Body of pancreas (tissue), 4 donors: ENCODE measurements at regions not wholly inside any gene's neighbourhood (a gene's known extent, or its start where the extent isn't known, plus 50 kb on each side); places are given as distances from the start of the nearest gene placed in this dataset.
A peak's percentile ranks its signal among the peaks of the same experiment; 100 is the strongest.

ENCODE experiments used
- ATAC-seq: fragments of 150-250 bp; one replicate; pipeline ENCODE4 v1.9.1; 2016
- DNase-seq, 4 donors: peaks; one replicate each; pipeline ENCODE4 v3.0.0-alpha.2; 2019
- H3K27ac ChIP-seq, 4 donors: fragments of 200-600 bp; sonication (generic); 1 replicate in 3 of 4; 2 replicates in 1 of 4; pipeline versions ENCODE4 v1.5.1 to v1.6.1; 2016 to 2019; ENCODE audit warnings: mild to moderate bottlenecking in 1 of 4, mixed read lengths in 1 of 4, moderate library complexity in 1 of 4
- H3K27me3 ChIP-seq, 2 donors: fragments of 200-600 bp; sonication (generic); one replicate each; pipeline ENCODE4 v1.6.0; 2016; ENCODE audit warnings: mild to moderate bottlenecking in 1 of 2
- H3K36me3 ChIP-seq, 2 donors: fragments of 200-600 bp; sonication (generic); replicated peaks in 1 of 2; 2 replicates each; pipeline ENCODE4 v1.5.1; 2016; ENCODE audit warnings: low read depth in 2 of 2; ENCODE audit not compliant: insufficient read depth in 1 of 2
- H3K4me1 ChIP-seq: fragments of 200-600 bp; sonication (generic); one replicate; pipeline ENCODE4 v1.6.0; 2016
- H3K4me3 ChIP-seq, 2 donors: fragments of 200-600 bp; sonication (generic); 1 replicate in 1 of 2; 2 replicates in 1 of 2; pipeline ENCODE4 v1.5.1; 2016 to 2019
- H3K9me3 ChIP-seq, 3 donors: fragments of 200-600 bp; sonication (generic); 1 replicate in 2 of 3; 2 replicates in 1 of 3; pipeline ENCODE4 v1.5.1; 2016
- CTCF ChIP-seq, 7 experiments: fragments of 450-650 bp in 4 of 7; fragments of 200-600 bp in 3 of 7; sonication (generic) in 3 of 7; IDR thresholded peaks; one replicate each; pipeline ENCODE4 v1.5.1; 2016 to 2019; ENCODE audit warnings: antibody characterized with exemption in 7 of 7
- POLR2A ChIP-seq, 3 donors: fragments of 450-650 bp; IDR thresholded peaks; one replicate each; pipeline ENCODE4 v1.6.1; 2016; ENCODE audit warnings: antibody characterized with exemption in 3 of 3, mild to moderate bottlenecking in 2 of 3
- WGBS, 2 donors: methylation state at CpG; one replicate each; pipeline ENCODE4 v1.1.5; 2017; 5-methylcytosine and 5-hydroxymethylcytosine counted together
- intact Hi-C: fragments of 100-400 bp; cut with DNase I; formaldehyde crosslinking; loops from one replicate; pipeline ENCODE4 v1.15.1; 2023

- H3K4me3 ChIP-seq: no peak overlapping the region
- intact Hi-C loops: no loop called here
- peaks cover 21% of the 10 kb centered on the region for H3K4me1 ChIP-seq
- no peaks in the 10 kb centered on the region for H3K27me3 ChIP-seq
- ATAC-seq (no peak), DNase-seq (peak in 3 of 4 donors; percentile 30 to 60 (median 50))
- 83% methylated on average over 10 of the region's 11 CpGs for WGBS, 2 donors
- no peaks in the 10 kb centered on the region for H3K36me3 ChIP-seq
- TF ChIP-seq CTCF (IDR thresholded peaks at IDR 0.05): no peak
- no peak for TF ChIP-seq POLR2A (IDR thresholded peaks at IDR 0.05)
- no peak overlapping the region for H3K27ac ChIP-seq
- H3K9me3 ChIP-seq: no peaks in the 10 kb centered on the region
These were observed 108.9 kb downstream of the VEGFA start for GRCh38 chr6:43878823-43879495.

DNA sequence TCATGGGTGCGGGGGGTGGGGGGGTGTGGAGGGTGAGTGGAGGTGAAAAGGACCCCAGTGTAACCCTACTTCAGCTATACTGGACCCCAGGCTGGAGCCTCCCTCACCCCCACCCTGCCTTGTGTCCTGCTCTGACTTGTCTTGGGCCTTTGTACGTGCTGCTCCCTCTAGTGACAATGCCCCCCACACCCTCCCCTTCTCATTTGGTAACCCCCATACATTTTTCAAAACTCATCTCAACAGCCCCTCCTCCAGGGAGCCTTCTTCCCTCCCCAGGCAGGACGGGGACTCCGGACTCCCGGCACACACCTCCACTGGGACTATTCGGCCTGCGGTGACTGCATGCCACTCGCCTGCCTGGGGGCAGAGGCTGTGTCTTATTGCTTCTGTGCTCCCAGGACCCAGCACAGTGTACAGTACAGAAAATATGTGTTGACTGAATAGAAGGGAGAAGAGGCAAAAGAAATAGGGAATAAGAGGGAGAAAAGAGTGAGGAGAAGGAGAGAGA is 108.2 kb downstream of the VEGFA start:
- H3K36me3 ChIP-seq: no peaks in the 10 kb centered on the region
- DNase-seq (no peak), ATAC-seq (no peak)
- no peaks in the 10 kb centered on the region for H3K27me3 ChIP-seq
- WGBS, 2 donors: 89 to 95% methylated on average over 7 to 8 of the region's 8 CpGs
- no peaks in the 10 kb centered on the region for H3K9me3 ChIP-seq
- H3K27ac ChIP-seq: no peak overlapping the region
- TF ChIP-seq CTCF (IDR thresholded peaks at IDR 0.05) (no peak), POLR2A (IDR thresholded peaks at IDR 0.05) (no peak)
- H3K4me3 ChIP-seq: no peak overlapping the region
- intact Hi-C loops: no loop called here
- peaks cover 19% of the 10 kb centered on the region for H3K4me1 ChIP-seq

- Histone ChIP-seq H3K4me3 (no peak overlapping the region), H3K9me3 (no peaks in the 10 kb centered on the region), H3K36me3 (no peaks in the 10 kb centered on the region), H3K4me1 (peaks cover 19% of the 10 kb centered on the region), H3K27me3 (no peaks in the 10 kb centered on the region), H3K27ac (no peak overlapping the region)
- ATAC-seq: no peak
- DNase-seq: no peak
- WGBS, 2 donors: 89 to 96% methylated on average over 7 to 10 of the region's 10 CpGs
- intact Hi-C loops: no loop called here
- no peak for TF ChIP-seq CTCF (IDR thresholded peaks at IDR 0.05)
- no peak for TF ChIP-seq POLR2A (IDR thresholded peaks at IDR 0.05)
These were observed 107.6 kb downstream of the VEGFA start for GRCh38 chr6:43877463-43878126.

GRCh38 chr6:43877036-43877435 is 107.0 kb downstream of the VEGFA start:
- H3K4me1 ChIP-seq: peaks cover 19% of the 10 kb centered on the region
- ATAC-seq (no peak), DNase-seq (no peak)
- no peak overlapping the region for H3K27ac ChIP-seq
- no peaks in the 10 kb centered on the region for H3K9me3 ChIP-seq
- TF ChIP-seq POLR2A (IDR thresholded peaks at IDR 0.05) (no peak), CTCF (IDR thresholded peaks at IDR 0.05) (no peak)
- no peaks in the 10 kb centered on the region for H3K27me3 ChIP-seq
- H3K4me3 ChIP-seq: no peak overlapping the region
- H3K36me3 ChIP-seq: no peaks in the 10 kb centered on the region
- WGBS, 2 donors: 83 to 90% methylated on average over 10 of the region's 10 CpGs
- intact Hi-C loops: no loop called here
